ENCODE measurements at regions not wholly inside any gene's neighbourhood (a gene's known extent, or its start where the extent isn't known, plus 50 kb on each side); places are given as distances from the start of the nearest gene placed in this dataset.

- no peak for DNase-seq
These were observed 1159.5 kb downstream of the IGSF11 start for GRCh38 chr3:117874904-117875874.

GRCh38 chr3:117875887-117876286, 1158.8 kb downstream of the IGSF11 start:
- DNase-seq, result no peak

GRCh38 chr3:117880638-117881037, 1154.0 kb downstream of the IGSF11 start:
- no peak for DNase-seq

DNA sequence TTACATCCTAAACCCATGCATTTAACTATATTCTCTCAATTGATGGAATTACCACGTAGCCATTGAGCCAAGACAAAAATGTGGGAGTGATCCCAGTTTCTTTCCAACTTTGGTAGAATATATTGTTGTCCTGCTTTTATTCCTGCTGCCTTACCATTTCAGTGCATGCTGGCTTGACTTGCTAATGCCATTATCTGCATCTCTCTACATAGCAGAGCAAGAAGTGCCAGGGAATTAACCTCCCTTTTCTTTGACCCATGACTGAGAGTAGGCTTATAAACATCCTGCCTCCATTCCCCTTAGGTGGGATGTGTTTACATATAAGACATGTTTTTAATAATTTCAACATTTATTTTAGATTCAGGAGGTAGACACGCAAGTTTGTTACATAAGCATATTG, 1153.4 kb downstream of the IGSF11 start:
- DNase-seq, result no peak

DNA sequence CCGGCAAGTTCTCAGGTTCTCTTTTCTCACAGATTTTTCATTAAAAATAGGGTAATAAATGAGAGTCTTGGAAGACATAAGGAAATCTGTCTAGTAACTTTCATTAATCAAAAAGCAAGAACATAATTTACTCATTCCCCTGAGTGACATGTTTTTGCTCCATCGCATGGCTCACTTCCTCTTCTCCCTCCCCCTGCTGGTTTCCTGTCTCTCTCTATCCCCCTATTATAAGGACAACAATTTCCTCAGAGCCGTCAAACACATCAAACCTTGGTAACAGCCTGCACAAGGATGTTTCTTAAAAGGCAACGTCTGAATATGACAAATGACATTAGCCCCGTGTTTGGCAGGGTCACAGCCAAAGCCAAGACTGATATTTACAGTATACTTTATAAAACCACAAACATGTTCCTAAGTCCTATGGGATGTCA, 1149.6 kb downstream of the IGSF11 start:
- DNase-seq, result no peak

- DNase-seq, result no peak
These were observed 1148.5 kb downstream of the IGSF11 start for GRCh38 chr3:117886147-117886546.

DNA sequence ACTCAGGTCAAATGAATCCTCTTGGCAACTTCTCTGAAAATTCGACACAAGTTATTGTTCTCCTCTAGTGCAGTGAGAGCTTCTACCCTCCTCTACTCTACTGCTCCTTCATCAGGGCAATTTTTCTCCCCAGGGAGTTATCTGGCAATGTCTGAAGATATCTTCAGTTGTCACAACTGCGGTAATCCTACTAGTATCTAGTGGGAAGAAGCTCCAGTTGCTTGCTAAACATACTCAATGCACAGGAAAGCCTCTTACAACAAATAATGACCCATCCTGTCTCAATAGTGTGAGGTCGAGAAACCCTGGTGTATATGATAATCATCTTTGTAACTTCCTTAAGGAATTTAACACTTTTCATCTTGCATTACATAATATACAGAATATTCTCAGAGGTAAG, 1147.6 kb downstream of the IGSF11 start:
- DNase-seq, result no peak

- DNase-seq, result no peak
These were observed 1146.7 kb downstream of the IGSF11 start for GRCh38 chr3:117887901-117888300.

DNA sequence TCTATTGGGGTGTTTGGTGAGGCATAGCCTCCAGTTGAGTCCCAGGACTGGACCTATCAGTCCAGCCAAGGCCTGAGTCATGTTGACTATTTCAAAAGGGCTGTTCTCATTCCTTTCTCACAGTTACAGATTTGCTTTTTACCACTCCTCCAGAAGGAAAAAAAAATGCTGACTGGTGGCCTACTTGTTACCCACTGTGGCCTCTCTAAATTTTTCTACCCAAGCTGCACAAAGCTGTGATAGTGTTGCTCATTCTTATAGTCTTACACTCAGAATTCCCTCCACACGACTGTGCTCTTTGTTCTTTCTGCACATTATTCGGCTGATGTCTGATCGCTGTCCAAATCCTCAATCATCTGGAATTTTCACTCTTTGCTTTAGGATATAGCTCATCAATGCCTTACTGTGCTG, 1142.2 kb downstream of the IGSF11 start:
- no peak for DNase-seq

GRCh38 chr3:117893001-117893400, 1141.6 kb downstream of the IGSF11 start:
- no peak for DNase-seq

DNA sequence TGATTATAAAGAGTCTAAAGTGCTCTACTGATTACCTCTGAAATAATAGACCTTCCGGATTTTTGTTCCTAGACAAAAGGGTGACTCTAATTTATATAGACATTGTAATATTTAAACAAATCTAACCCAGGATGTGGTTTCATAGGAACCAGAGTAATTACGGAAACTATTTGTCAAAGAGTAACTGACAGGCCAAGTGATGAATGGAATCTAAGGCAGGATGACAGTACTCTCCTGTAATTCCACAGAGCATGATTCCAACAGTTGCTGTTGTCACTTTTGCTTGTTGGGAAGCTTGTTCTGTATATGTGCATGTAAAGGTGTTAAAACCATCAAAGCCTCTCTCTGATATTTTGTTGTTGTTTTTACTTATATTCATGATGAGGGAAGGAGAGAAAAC, 1141.0 kb downstream of the IGSF11 start:
- no peak for DNase-seq

GRCh38 chr3:117898722-117899522, 1135.7 kb downstream of the IGSF11 start:
- no peak for DNase-seq

DNA sequence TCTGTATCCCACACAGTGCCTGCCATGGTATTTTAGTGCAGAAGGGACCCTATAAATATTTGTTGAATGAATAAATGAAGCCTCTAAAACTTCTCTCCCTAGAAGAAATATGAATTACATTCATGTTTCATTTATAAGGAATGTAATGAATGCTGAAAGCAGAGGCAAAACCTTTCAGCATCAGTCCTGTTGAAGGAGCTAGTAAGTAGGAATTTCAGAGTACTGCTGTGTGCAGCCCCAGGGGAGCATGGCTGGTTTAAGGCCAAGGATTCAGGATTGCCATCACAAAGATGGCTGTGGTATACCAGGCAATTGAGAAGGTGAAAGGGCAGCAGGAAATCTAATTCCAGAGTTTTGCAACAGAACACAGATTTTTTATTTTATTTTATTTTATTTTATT, 1131.4 kb downstream of the IGSF11 start:
- no peak for DNase-seq

- no peak for DNase-seq
These were observed 1123.7 kb downstream of the IGSF11 start for GRCh38 chr3:117910820-117911521.

DNA sequence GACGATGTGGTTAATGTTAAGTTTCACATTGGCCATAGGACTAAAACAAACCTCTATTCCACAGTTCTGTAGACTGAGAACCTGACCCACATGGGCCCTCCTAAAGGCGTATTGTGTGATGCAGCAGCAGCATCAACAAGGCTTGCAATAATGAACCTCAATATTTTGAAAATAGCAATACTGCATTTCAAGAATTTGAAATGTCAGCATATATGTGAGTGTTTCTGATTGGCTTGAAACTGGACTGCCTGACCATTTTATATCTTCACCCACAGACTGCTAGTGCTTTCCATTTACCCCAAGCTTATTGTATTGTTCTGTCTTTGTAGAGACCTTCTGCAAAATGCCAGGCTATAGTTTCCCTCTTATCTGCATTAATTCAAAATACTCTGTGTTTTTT, 1122.3 kb downstream of the IGSF11 start:
- DNase-seq, result no peak

DNA sequence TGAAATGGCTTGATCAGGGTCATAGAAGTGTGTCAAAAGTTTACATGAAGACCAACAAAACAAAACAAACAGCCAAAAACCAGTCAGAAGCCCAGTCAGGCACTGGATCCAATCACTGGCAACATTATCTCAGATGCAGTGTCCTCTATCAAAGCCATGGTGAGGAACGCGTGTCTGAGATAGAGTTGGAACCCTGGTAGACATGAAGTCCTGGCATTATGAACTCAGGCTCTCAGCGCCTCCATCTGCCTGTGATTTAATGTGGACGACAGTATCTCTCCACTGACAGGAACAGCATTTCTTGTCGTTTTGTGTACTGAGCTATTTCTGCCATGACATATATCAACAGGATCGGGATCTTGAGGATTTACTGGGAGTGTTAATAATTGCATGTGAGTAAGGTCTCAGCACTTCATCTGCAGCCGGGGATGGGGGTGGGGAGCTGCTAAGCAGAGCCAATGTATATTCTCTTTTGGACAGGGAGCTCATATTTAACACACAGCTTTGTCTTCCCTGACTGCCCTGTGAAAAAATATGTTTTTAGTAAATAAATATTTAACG, 1120.0 kb downstream of the IGSF11 start:
- no peak for DNase-seq

GRCh38 chr3:117916839-117917238, 1117.8 kb downstream of the IGSF11 start:
- no peak for DNase-seq

DNA sequence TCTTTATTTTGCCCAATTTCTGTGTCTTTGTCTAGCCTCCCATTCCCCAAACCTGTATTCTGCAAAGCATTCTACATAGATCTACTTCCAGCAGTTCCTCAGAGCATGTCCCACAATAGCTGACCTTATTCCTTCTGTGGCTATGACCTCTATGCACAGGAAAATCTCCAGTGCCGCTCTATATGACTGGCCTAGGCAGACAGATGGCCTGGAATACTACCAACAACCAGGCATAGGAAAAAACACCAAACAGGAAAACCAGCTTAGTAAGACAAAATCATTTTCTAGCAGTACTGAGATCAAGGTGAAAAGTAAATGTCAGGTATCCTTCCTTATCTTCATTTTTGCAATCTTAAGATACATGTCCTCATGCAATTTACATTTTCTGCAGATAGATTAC, 1115.0 kb downstream of the IGSF11 start:
- DNase-seq, result no peak

DNA sequence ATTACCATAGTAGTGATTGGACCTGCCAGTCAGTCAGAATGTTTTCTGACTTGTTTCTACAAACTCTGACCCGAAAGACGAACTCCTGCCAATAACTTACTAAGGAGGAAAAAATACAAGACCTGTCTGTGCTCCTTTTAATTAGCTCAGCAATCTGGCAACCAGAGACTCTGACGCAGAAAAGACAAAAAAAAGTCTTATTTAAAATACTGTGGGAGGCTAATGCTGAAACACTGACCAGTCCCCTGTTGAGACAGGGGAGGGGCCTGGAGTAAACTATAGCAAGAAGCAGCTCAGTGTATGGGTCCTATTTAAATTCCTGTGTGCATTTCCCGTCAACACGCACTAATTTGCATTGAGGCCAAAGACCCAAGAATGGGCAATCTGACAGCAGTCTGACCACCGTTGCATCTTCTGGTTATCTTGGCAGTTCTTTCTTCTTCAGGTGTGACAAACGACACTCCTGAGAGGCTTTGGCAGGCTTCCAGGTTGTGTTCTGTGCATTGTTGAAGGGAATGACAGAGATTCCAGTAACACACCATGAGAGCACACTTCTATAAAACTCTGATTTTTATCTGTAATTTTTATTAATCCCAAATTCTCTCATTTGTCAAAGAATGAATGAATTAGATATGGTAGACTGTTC, 1114.3 kb downstream of the IGSF11 start:
- DNase-seq, result no peak

DNA sequence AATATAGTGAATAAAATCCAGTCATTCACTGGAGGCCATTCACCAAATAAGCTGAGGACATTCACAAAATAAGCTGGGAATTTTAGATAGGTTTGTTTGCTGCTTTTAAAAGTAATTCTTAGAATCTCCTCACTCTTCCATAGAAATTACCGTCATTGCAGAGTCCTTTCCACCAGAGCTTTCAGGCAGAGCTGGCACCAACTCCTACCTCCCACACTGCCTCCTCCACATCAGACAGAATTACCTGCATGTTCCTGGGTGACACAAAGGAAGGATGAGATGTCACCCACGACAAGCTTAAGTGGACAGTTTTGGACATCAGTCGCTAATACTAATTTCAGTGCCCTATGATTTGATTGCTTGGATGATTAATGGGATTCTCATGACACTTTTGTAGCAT, 1113.2 kb downstream of the IGSF11 start:
- no peak for DNase-seq

DNA sequence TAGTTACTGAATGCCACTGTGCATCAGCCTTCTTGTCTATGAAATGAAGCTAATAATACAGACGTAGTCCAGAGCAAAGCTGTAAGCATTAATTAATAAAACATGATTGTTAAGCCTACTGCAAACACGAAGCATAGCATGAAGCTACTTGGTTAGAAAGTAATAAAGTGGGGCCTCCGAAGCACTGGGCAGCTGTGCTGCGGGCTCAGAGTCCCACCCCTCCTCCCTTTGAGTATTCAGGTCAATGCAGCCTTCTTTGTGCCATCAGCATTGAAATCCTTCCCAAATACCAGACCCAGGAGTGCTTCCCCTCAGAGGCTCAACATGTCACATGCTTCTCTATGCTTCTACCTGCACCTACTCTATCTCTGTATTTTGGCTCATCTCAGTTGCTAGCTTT, 1112.6 kb downstream of the IGSF11 start:
- DNase-seq, result no peak

DNA sequence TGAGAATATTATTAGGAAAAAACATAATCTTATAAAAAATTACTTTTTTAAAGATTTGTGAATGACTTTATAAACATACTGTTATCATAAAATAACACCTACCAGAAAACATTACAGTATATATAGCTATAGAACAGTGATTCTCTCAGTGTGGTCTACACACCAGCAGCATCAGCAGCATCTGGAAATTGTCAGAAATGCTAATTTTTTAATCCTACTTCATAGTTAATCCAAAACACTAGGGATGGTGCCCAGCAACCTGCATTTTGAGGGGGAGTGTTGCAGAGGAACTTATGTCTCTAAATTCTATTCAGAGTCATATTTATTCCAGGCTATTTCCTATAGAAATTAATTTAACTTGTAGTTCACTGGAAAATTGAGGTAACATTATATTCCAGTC, 1107.8 kb downstream of the IGSF11 start:
- no peak for DNase-seq

Measured in inflammatory macrophage treated with lipopolysaccharide for 4 hours (primary cell).